DND-41 (cell line): ENCODE measurements at regions not wholly inside any gene's neighbourhood (a gene's known extent, or its start where the extent isn't known, plus 50 kb on each side); places are given as distances from the start of the nearest gene placed in this dataset.

Experiments used
- CTCF ChIP-seq: IDR thresholded peaks from 2 replicates; pipeline ENCODE4 v1.5.1; 2012; ENCODE audit warnings: borderline replicate concordance, low read length, moderate library complexity, mild to moderate bottlenecking; ENCODE audit not compliant: poor library complexity, severe bottlenecking; ENCODE audit errors: extremely low read depth
- EZH2 ChIP-seq: IDR thresholded peaks from 3 replicates; pipeline ENCODE4 v1.6.1; 2012; ENCODE audit warnings: borderline replicate concordance, low read depth, mild to moderate bottlenecking, moderate library complexity, low read length, inconsistent platforms; ENCODE audit not compliant: severe bottlenecking

GRCh38 chr12:4849795-4850345 lies 59.8 kb upstream of the KCNA1 start:
- TF ChIP-seq CTCF (no peak), EZH2 (no peak)
